MM.1S (cell line): ENCODE measurements at regions not wholly inside any gene's neighbourhood (a gene's known extent, or its start where the extent isn't known, plus 50 kb on each side); places are given as distances from the start of the nearest gene placed in this dataset.

Experiments
- DNase-seq: peaks from one replicate; pipeline ENCODE4 v3.0.0-alpha.2; 2015
- H2AFZ ChIP-seq: fragments of 300-600 bp; sonication (generic); 2 replicates; pipeline ENCODE4 v1.6.0; 2016; ENCODE audit warnings: antibody characterized with exemption, low read length
- H3F3A ChIP-seq: fragments of 300-600 bp; sonication (generic); 2 replicates; pipeline ENCODE4 v1.6.1; 2016; ENCODE audit warnings: mild to moderate bottlenecking, antibody characterized with exemption, low read length, moderate library complexity, mixed read lengths; ENCODE audit not compliant: insufficient read depth
- H3K27ac ChIP-seq: fragments of 300-600 bp; sonication (generic); 2 replicates; pipeline ENCODE4 v1.5.1; 2016; ENCODE audit warnings: mild to moderate bottlenecking, low read length
- H3K27me3 ChIP-seq: fragments of 300-600 bp; sonication (generic); replicated peaks from 2 replicates; pipeline ENCODE4 v1.6.0; 2016; ENCODE audit warnings: low read length; ENCODE audit not compliant: insufficient read depth
- H3K36me3 ChIP-seq: fragments of 300-600 bp; sonication (generic); replicated peaks from 2 replicates; pipeline ENCODE4 v1.6.1; 2016; ENCODE audit warnings: mild to moderate bottlenecking, low read length, mixed read lengths; ENCODE audit not compliant: insufficient read depth
- H3K4me1 ChIP-seq: fragments of 300-600 bp; sonication (generic); 2 replicates; pipeline ENCODE4 v1.6.1; 2016; ENCODE audit warnings: low read length, mixed read lengths
- H3K4me2 ChIP-seq: fragments of 300-600 bp; sonication (generic); 2 replicates; pipeline ENCODE4 v1.6.0; 2016; ENCODE audit warnings: low read depth, low read length
- H3K4me3 ChIP-seq: fragments of 300-600 bp; sonication (generic); 2 replicates; pipeline ENCODE4 v1.5.1; 2016; ENCODE audit warnings: low read length, mixed read lengths
- H3K79me2 ChIP-seq: fragments of 300-600 bp; sonication (generic); 2 replicates; pipeline ENCODE4 v1.6.1; 2016; ENCODE audit warnings: mixed run types, low read length, mixed read lengths
- H3K9ac ChIP-seq: fragments of 300-600 bp; sonication (generic); 2 replicates; pipeline ENCODE4 v1.6.1; 2016; ENCODE audit warnings: low read length, mixed read lengths
- H3K9me2 ChIP-seq: fragments of 300-600 bp; sonication (generic); replicated peaks from 2 replicates; pipeline ENCODE4 v1.6.1; 2016; ENCODE audit warnings: mild to moderate bottlenecking, low read length, mixed read lengths; ENCODE audit not compliant: insufficient read depth
- H3K9me3 ChIP-seq: fragments of 300-600 bp; sonication (generic); replicated peaks from 2 replicates; pipeline ENCODE4 v1.6.1; 2016; ENCODE audit warnings: mild to moderate bottlenecking, low read length, mixed read lengths; ENCODE audit not compliant: insufficient read depth
- H4K20me1 ChIP-seq: fragments of 300-600 bp; sonication (generic); 2 replicates; pipeline ENCODE4 v1.6.1; 2016; ENCODE audit warnings: mild to moderate bottlenecking, low read length, moderate library complexity, mixed read lengths; ENCODE audit not compliant: insufficient read depth
- CTCF ChIP-seq: fragments of 300-600 bp; sonication (generic); IDR thresholded peaks from 2 replicates; pipeline ENCODE4 v1.5.1; 2016; ENCODE audit warnings: antibody characterized with exemption, low read length, mixed read lengths
- EZH2 ChIP-seq: fragments of 300-600 bp; sonication (generic); optimal IDR thresholded peaks from 2 replicates; pipeline ENCODE3; 2017; ENCODE audit warnings: low read depth, mild to moderate bottlenecking, antibody characterized with exemption, low read length, mixed read lengths
- EZH2phosphoT487 ChIP-seq: fragments of 300-600 bp; sonication (generic); IDR thresholded peaks from 2 replicates; pipeline ENCODE4 v1.6.1; 2018; ENCODE audit warnings: antibody characterized with exemption, low read length

- H3K4me1 ChIP-seq: no peaks in the 10 kb centered on the region
- H3F3A ChIP-seq: no peaks in the 10 kb centered on the region
- no peaks in the 10 kb centered on the region for H3K27me3 ChIP-seq
- TF ChIP-seq EZH2 (no peak), CTCF (no peak), EZH2phosphoT487 (no peak)
- H3K9ac ChIP-seq: no peak overlapping the region
- no peak overlapping the region for H3K27ac ChIP-seq
- H4K20me1 ChIP-seq: no peaks in the 10 kb centered on the region
- no peaks in the 10 kb centered on the region for H3K9me2 ChIP-seq
- H3K4me3 ChIP-seq: no peak overlapping the region
- no peaks in the 10 kb centered on the region for H3K79me2 ChIP-seq
- H3K9me3 ChIP-seq: no peaks in the 10 kb centered on the region
- H3K36me3 ChIP-seq: no peaks in the 10 kb centered on the region
- no peak for DNase-seq
- H2AFZ ChIP-seq: no peak overlapping the region
- no peak overlapping the region for H3K4me2 ChIP-seq
These were observed 261.4 kb upstream of the IRAK1BP1 start for GRCh38 chr6:78605909-78606446.

GRCh38 chr6:78607189-78607588 lies 260.2 kb upstream of the IRAK1BP1 start:
- Histone ChIP-seq H3K4me1 (no peaks in the 10 kb centered on the region), H3K79me2 (no peaks in the 10 kb centered on the region), H3K9ac (no peak overlapping the region), H3K9me3 (no peaks in the 10 kb centered on the region), H3F3A (no peaks in the 10 kb centered on the region), H3K4me3 (no peak overlapping the region), H3K27ac (no peak overlapping the region), H3K4me2 (no peak overlapping the region), H3K9me2 (no peaks in the 10 kb centered on the region), H4K20me1 (no peaks in the 10 kb centered on the region), H3K27me3 (no peaks in the 10 kb centered on the region), H3K36me3 (no peaks in the 10 kb centered on the region), H2AFZ (no peak overlapping the region)
- TF ChIP-seq EZH2 (no peak), EZH2phosphoT487 (no peak), CTCF (no peak)
- DNase-seq: no peak

- H3F3A ChIP-seq: peaks cover 15% of the 10 kb centered on the region
- no peak overlapping the region for H2AFZ ChIP-seq
- no peaks in the 10 kb centered on the region for H3K27me3 ChIP-seq
- no peaks in the 10 kb centered on the region for H4K20me1 ChIP-seq
- H3K4me2 ChIP-seq: no peak overlapping the region
- DNase-seq: no peak
- H3K9ac ChIP-seq: no peak overlapping the region
- TF ChIP-seq EZH2 (no peak), EZH2phosphoT487 (no peak), CTCF (no peak)
- H3K27ac ChIP-seq: no peak overlapping the region
- no peak overlapping the region for H3K4me3 ChIP-seq
- no peaks in the 10 kb centered on the region for H3K36me3 ChIP-seq
- H3K79me2 ChIP-seq: no peaks in the 10 kb centered on the region
- no peaks in the 10 kb centered on the region for H3K9me3 ChIP-seq
- no peaks in the 10 kb centered on the region for H3K9me2 ChIP-seq
- H3K4me1 ChIP-seq: peaks cover 13% of the 10 kb centered on the region
These were observed 256.2 kb upstream of the IRAK1BP1 start for GRCh38 chr6:78611102-78611620.
